B cell (primary cell): ENCODE measurements at regions not wholly inside any gene's neighbourhood (a gene's known extent, or its start where the extent isn't known, plus 50 kb on each side); places are given as distances from the start of the nearest gene placed in this dataset.

Experiments used
- CTCF ChIP-seq: fragments of 200-600 bp; IDR thresholded peaks from one replicate; pipeline ENCODE4 v1.8.0; 2022; ENCODE audit warnings: antibody characterized with exemption, mild to moderate bottlenecking
- EZH2 ChIP-seq: IDR thresholded peaks from 2 replicates; pipeline ENCODE4 v1.6.1; 2012; ENCODE audit warnings: borderline replicate concordance, low read depth, mild to moderate bottlenecking, moderate library complexity, low read length; ENCODE audit not compliant: insufficient read depth, poor library complexity, severe bottlenecking

GRCh38 chr2:4408321-4408720 is 704.9 kb downstream of the DCDC2C start:
- TF ChIP-seq CTCF (no peak), EZH2 (no peak)
